H1 (cell line): ENCODE measurements at regions not wholly inside any gene's neighbourhood (a gene's known extent, or its start where the extent isn't known, plus 50 kb on each side); places are given as distances from the start of the nearest gene placed in this dataset.

Source experiments
- CTCF ChIA-PET: fragments of 300-600 bp; sonication (Branson Sonifier 250); formaldehyde crosslinking; loops from one replicate; lab custom pipeline; 2021; ENCODE audit not compliant: partially characterized antibody; lab: Charles Lee
- POLR2A ChIA-PET: fragments of 300-600 bp; sonication (Branson Sonifier 250); formaldehyde crosslinking; loops from one replicate; lab custom pipeline; 2021; ENCODE audit warnings: inconsistent platforms; ENCODE audit not compliant: partially characterized antibody; lab: Charles Lee
- DNase-seq, 2 experiments: peaks; one replicate each; pipeline versions ENCODE4 v3.0.0 to v3.0.0-alpha.2; 2010 to 2022; ENCODE audit warnings: low spot score in 2 of 2, low read depth in 1 of 2, mixed read lengths in 1 of 2
- FAIRE-seq: peaks from 2 replicates; lab custom pipeline; 2011; peaks lifted over from hg19 to GRCh38; lab: Jason Lieb, UNC
- H2AFZ ChIP-seq: 2 replicates; pipeline ENCODE4 v1.8.1; 2012; ENCODE audit warnings: low read length, inconsistent platforms
- H2AK5ac ChIP-seq: 2 replicates; pipeline ENCODE4 v1.6.1; 2013; ENCODE audit warnings: low read depth, low read length
- H2BK120ac ChIP-seq: replicated peaks from 2 replicates; pipeline ENCODE3; 2013; ENCODE audit warnings: low read depth, low read length, inconsistent platforms
- H2BK12ac ChIP-seq: 2 replicates; pipeline ENCODE4 v1.6.1; 2013; ENCODE audit warnings: low read depth, low read length
- H2BK15ac ChIP-seq: 2 replicates; pipeline ENCODE4 v1.6.1; 2013; ENCODE audit warnings: low read length
- H2BK20ac ChIP-seq: 2 replicates; pipeline ENCODE4 v1.6.1; 2013; ENCODE audit warnings: low read length
- H2BK5ac ChIP-seq: 2 replicates; pipeline ENCODE4 v1.6.1; 2013; ENCODE audit warnings: low read depth, low read length
- H3K14ac ChIP-seq: 2 replicates; pipeline ENCODE4 v1.6.1; 2013; ENCODE audit warnings: inconsistent platforms; ENCODE audit not compliant: insufficient read length
- H3K18ac ChIP-seq: 2 replicates; pipeline ENCODE4 v1.6.1; 2013; ENCODE audit warnings: low read length; ENCODE audit errors: extremely low read depth
- H3K23ac ChIP-seq: 2 replicates; pipeline ENCODE4 v1.6.1; 2013; ENCODE audit warnings: inconsistent platforms; ENCODE audit not compliant: insufficient read length
- H3K23me2 ChIP-seq: 2 replicates; pipeline ENCODE4 v1.6.1; 2013; ENCODE audit warnings: low read depth, low read length
- H3K27ac ChIP-seq: 2 replicates; pipeline ENCODE4 v1.6.1; 2011; ENCODE audit warnings: low read depth, low read length, inconsistent platforms
- H3K27me3 ChIP-seq, 4 experiments: replicated peaks in 1 of 4; 1 replicate in 1 of 4; 2 replicates in 3 of 4; pipeline versions ENCODE4 v1.6.1 to v1.8.1; 2011 to 2013; ENCODE audit warnings: low read length in 3 of 4, mild to moderate bottlenecking in 3 of 4, inconsistent platforms in 2 of 4, mixed read lengths in 2 of 4, moderate library complexity in 1 of 4; ENCODE audit not compliant: control insufficient read depth in 3 of 4, insufficient read depth in 3 of 4; ENCODE audit errors: extremely low read depth in 1 of 4
- H3K36me3 ChIP-seq, 4 experiments: 2 replicates each; pipeline versions ENCODE4 v1.6.1 to v1.8.1; 2011 to 2013; ENCODE audit warnings: mild to moderate bottlenecking in 4 of 4, low read length in 3 of 4, moderate library complexity in 2 of 4, control low read depth in 1 of 4, inconsistent platforms in 1 of 4; ENCODE audit not compliant: insufficient read depth in 4 of 4, control insufficient read depth in 2 of 4
- H3K4ac ChIP-seq: replicated peaks from 2 replicates; pipeline ENCODE3; 2013; ENCODE audit warnings: low read length, low read depth, mixed read lengths, inconsistent platforms; ENCODE audit not compliant: insufficient read length
- H3K4me1 ChIP-seq, 4 experiments: replicated peaks in 1 of 4; 1 replicate in 1 of 4; 2 replicates in 3 of 4; pipeline versions ENCODE4 v1.6.1 to v1.8.1; 2011 to 2013; ENCODE audit warnings: low read length in 3 of 4, inconsistent platforms in 2 of 4, mixed read lengths in 1 of 4; ENCODE audit not compliant: insufficient read depth in 4 of 4, control insufficient read depth in 3 of 4
- H3K4me2 ChIP-seq, 2 experiments: 2 replicates each; pipeline versions ENCODE4 v1.6.1 to v1.8.1; 2011 to 2013; ENCODE audit warnings: low read depth in 2 of 2, low read length in 2 of 2, control low read depth in 1 of 2, inconsistent platforms in 1 of 2, mild to moderate bottlenecking in 1 of 2; ENCODE audit not compliant: insufficient read depth in 1 of 2
- H3K4me3 ChIP-seq, 4 experiments: fragments of 200-600, 300-600 bp in 1 of 4; sonication (generic), shearing (Covaris generic), sonication (Bioruptor Twin) in 1 of 4; 2 replicates each; pipeline versions ENCODE4 v1.5.1 to v1.8.1; 2011 to 2016; ENCODE audit warnings: low read length in 4 of 4, low read depth in 3 of 4, control low read depth in 2 of 4, inconsistent platforms in 2 of 4, mild to moderate bottlenecking in 2 of 4, mixed read lengths in 1 of 4, moderate library complexity in 1 of 4; ENCODE audit not compliant: insufficient read depth in 2 of 4; ENCODE audit errors: extremely low read depth in 1 of 4
- H3K56ac ChIP-seq: replicated peaks from 2 replicates; pipeline ENCODE3; 2013; ENCODE audit warnings: low read depth, mild to moderate bottlenecking, mixed read lengths, low read length, inconsistent platforms; ENCODE audit not compliant: insufficient read length
- H3K79me1 ChIP-seq: 2 replicates; pipeline ENCODE4 v1.6.1; 2013; ENCODE audit warnings: low read depth, low read length, control low read depth
- H3K79me2 ChIP-seq, 2 experiments: 2 replicates each; pipeline versions ENCODE4 v1.6.1 to v1.8.1; 2012 to 2013; ENCODE audit warnings: low read length in 2 of 2, mild to moderate bottlenecking in 2 of 2, inconsistent platforms in 1 of 2; ENCODE audit not compliant: insufficient read depth in 2 of 2, control insufficient read depth in 1 of 2
- H3K9ac ChIP-seq, 4 experiments: replicated peaks in 1 of 4; 1 replicate in 1 of 4; 2 replicates in 3 of 4; pipeline versions ENCODE4 v1.6.1 to v1.8.1; 2011 to 2013; ENCODE audit warnings: low read depth in 3 of 4, low read length in 3 of 4, control low read depth in 2 of 4, mild to moderate bottlenecking in 2 of 4, moderate library complexity in 2 of 4, inconsistent platforms in 1 of 4; ENCODE audit errors: extremely low read depth in 1 of 4
- H3K9me3 ChIP-seq, 2 experiments: 2 replicates each; pipeline versions ENCODE4 v1.6.1 to v1.8.1; 2012 to 2013; ENCODE audit warnings: mild to moderate bottlenecking in 2 of 2, moderate library complexity in 2 of 2, control low read depth in 1 of 2, inconsistent platforms in 1 of 2, low read depth in 1 of 2, low read length in 1 of 2, mixed read lengths in 1 of 2; ENCODE audit not compliant: insufficient read depth in 2 of 2
- H4K20me1 ChIP-seq, 2 experiments: replicated peaks in 1 of 2; 2 replicates each; pipeline versions ENCODE3 to v1.8.1; 2011 to 2013; ENCODE audit warnings: inconsistent platforms in 2 of 2, low read length in 2 of 2, mild to moderate bottlenecking in 1 of 2; ENCODE audit not compliant: insufficient read depth in 2 of 2, control insufficient read depth in 1 of 2
- H4K5ac ChIP-seq: 2 replicates; pipeline ENCODE4 v1.6.1; 2013; ENCODE audit warnings: low read length, low read depth, mixed read lengths, inconsistent platforms; ENCODE audit not compliant: insufficient read length
- H4K8ac ChIP-seq: 2 replicates; pipeline ENCODE4 v1.8.0; 2013; ENCODE audit warnings: mild to moderate bottlenecking, moderate library complexity, low read length, inconsistent platforms; ENCODE audit not compliant: insufficient read depth; ENCODE audit errors: extremely low read depth
- H4K91ac ChIP-seq: replicated peaks from 2 replicates; pipeline ENCODE3; 2013; ENCODE audit warnings: low read length, mixed read lengths, inconsistent platforms; ENCODE audit not compliant: insufficient read length
- BRCA1 ChIP-seq: IDR thresholded peaks from 2 replicates; pipeline ENCODE4 v1.6.1; 2012; ENCODE audit warnings: low read depth, low read length, improper control_type of control experiment
- CHD2 ChIP-seq: IDR thresholded peaks from 2 replicates; pipeline ENCODE4 v1.6.1; 2012; ENCODE audit warnings: low read length, improper control_type of control experiment
- CTBP2 ChIP-seq: IDR thresholded peaks from 2 replicates; pipeline ENCODE4 v1.7.0; 2011; ENCODE audit warnings: borderline replicate concordance, mild to moderate bottlenecking, moderate library complexity, mixed read lengths, low read length; ENCODE audit not compliant: insufficient read depth, insufficient read length
- EGR1 ChIP-seq: IDR thresholded peaks from 2 replicates; pipeline ENCODE4 v1.6.1; 2011; ENCODE audit warnings: low read depth, low read length, borderline replicate concordance
- GTF2F1 ChIP-seq: IDR thresholded peaks from 2 replicates; pipeline ENCODE4 v1.6.1; 2012; ENCODE audit warnings: low read depth, low read length, improper control_type of control experiment, borderline replicate concordance
- JUN ChIP-seq: IDR thresholded peaks from 2 replicates; pipeline ENCODE4 v1.6.1; 2011; ENCODE audit warnings: low read depth, mild to moderate bottlenecking, improper control_type of control experiment, low read length
- NRF1 ChIP-seq: IDR thresholded peaks from 2 replicates; pipeline ENCODE4 v1.6.1; 2011; ENCODE audit warnings: mild to moderate bottlenecking, low read depth, low read length, improper control_type of control experiment
- SP2 ChIP-seq: IDR thresholded peaks from 2 replicates; pipeline ENCODE4 v1.6.1; 2012; ENCODE audit warnings: mild to moderate bottlenecking, low read length, inconsistent platforms
- TAF1 ChIP-seq: IDR thresholded peaks from 2 replicates; pipeline ENCODE4 v1.6.1; 2011; ENCODE audit warnings: mild to moderate bottlenecking, low read depth, low read length
- TBP ChIP-seq: IDR thresholded peaks from 2 replicates; pipeline ENCODE4 v1.6.1; 2011; ENCODE audit warnings: low read depth, low read length, improper control_type of control experiment
- WGBS, 2 experiments: shearing (Covaris generic) in 1 of 2; methylation state at CpG; one replicate each; pipeline versions ENCODE4 v1.1.6 to v1.1.7; 2013 to 2015; ENCODE audit warnings: low lambda C conversion rate in 2 of 2, mixed read lengths in 2 of 2, inconsistent platforms in 1 of 2, low coverage in 1 of 2, missing lambda C conversion rate in 1 of 2; ENCODE audit not compliant: insufficient replicate concordance in 2 of 2, insufficient coverage in 1 of 2, insufficient read length in 1 of 2; ENCODE audit errors: extremely low coverage in 1 of 2, missing lambda C conversion rate in 1 of 2; 5-methylcytosine and 5-hydroxymethylcytosine counted together

GRCh38 chr4:66956852-66957251 is 588.5 kb downstream of the CENPC start:
- Histone ChIP-seq H3K79me1 (no peaks in the 10 kb centered on the region), H3K4me3 (no peak overlapping the region), H3K27ac (no peak overlapping the region), H3K9me3 (no peaks in the 10 kb centered on the region), H2AK5ac (no peak overlapping the region), H2BK12ac (no peak overlapping the region), H3K4me1 (no peaks in the 10 kb centered on the region), H4K20me1 (no peaks in the 10 kb centered on the region), H3K56ac (no peak overlapping the region), H2AFZ (no peak overlapping the region), H3K4ac (no peak overlapping the region), H3K27me3 (no peaks in the 10 kb centered on the region), H3K23ac (no peak overlapping the region), H3K18ac (no peak overlapping the region), H2BK20ac (no peak overlapping the region), H3K36me3 (no peaks in the 10 kb centered on the region), H3K4me2 (no peak overlapping the region), H4K8ac (no peak overlapping the region), H3K23me2 (0 out of 2 replicates have a peak, but pooled peaks cover 2% of the 10 kb centered on the region), H3K79me2 (no peaks in the 10 kb centered on the region), H4K5ac (no peak overlapping the region), H3K9ac (no peak overlapping the region), H2BK15ac (no peak overlapping the region), H2BK120ac (no peak overlapping the region), H4K91ac (no peak overlapping the region), H2BK5ac (no peak overlapping the region), H3K14ac (no peak overlapping the region)
- POLR2A ChIA-PET, result no interaction called here
- DNase-seq (no peak), FAIRE-seq (no peak)
- CTCF ChIA-PET, result interaction anchor here (1.2 kb wide), 1 partner anchor 344 kb away, joined by 3 read pairs; no protein-coding TSS in a partner anchor
- 100% methylated on average over 1 of the region's 1 CpG; no CpG with 5 or more reads in 1 of the 2 experiments for WGBS, 2 experiments
- TF ChIP-seq CTBP2 (no peak), BRCA1 (no peak), JUN (no peak), SP2 (no peak), TBP (no peak), CHD2 (no peak), NRF1 (no peak), EGR1 (no peak), TAF1 (no peak), GTF2F1 (no peak)
